Calu3 (cell line): ENCODE measurements at regions not wholly inside any gene's neighbourhood (a gene's known extent, or its start where the extent isn't known, plus 50 kb on each side); places are given as distances from the start of the nearest gene placed in this dataset.

ENCODE experiments used
- BruUV-seq: library from RNA; stranded (reverse); fragments of 400-500 nt; replicated peaks from 2 replicates; lab custom pipeline; 2021; lab: Mats Ljungman, UMichigan
- CTCF ChIA-PET: fragments of 300-600 bp; sonication (Branson Sonifier 250); formaldehyde crosslinking; loops from one replicate; lab custom pipeline; 2022; ENCODE audit warnings: antibody characterized with exemption; lab: Charles Lee
- DNase-seq: peaks from one replicate; pipeline ENCODE4 v3.0.0; 2022
- H3K27ac Mint-ChIP-seq: one replicate; pipeline ENCODE4 v1.8.0; 2022; ENCODE audit warnings: mixed read lengths; ENCODE audit not compliant: unreplicated experiment
- H3K27me3 Mint-ChIP-seq: one replicate; pipeline ENCODE4 v1.8.0; 2022; ENCODE audit warnings: mixed read lengths; ENCODE audit not compliant: unreplicated experiment
- H3K36me3 Mint-ChIP-seq: one replicate; pipeline ENCODE4 v1.8.0; 2022; ENCODE audit warnings: mild to moderate bottlenecking, moderate library complexity, mixed read lengths; ENCODE audit not compliant: insufficient read depth, unreplicated experiment
- H3K4me1 Mint-ChIP-seq: one replicate; pipeline ENCODE4 v1.8.0; 2022; ENCODE audit warnings: mild to moderate bottlenecking, low read depth, mixed read lengths; ENCODE audit not compliant: unreplicated experiment
- H3K4me3 Mint-ChIP-seq: one replicate; pipeline ENCODE4 v1.8.0; 2022; ENCODE audit warnings: mild to moderate bottlenecking, low read depth, moderate library complexity, mixed read lengths; ENCODE audit not compliant: unreplicated experiment
- H3K9me3 Mint-ChIP-seq: one replicate; pipeline ENCODE4 v1.8.0; 2022; ENCODE audit warnings: low read depth, mixed read lengths; ENCODE audit not compliant: unreplicated experiment
- CTCF ChIP-seq: fragments of 200-600 bp; IDR thresholded peaks from one replicate; pipeline ENCODE4 v1.8.0; 2022; ENCODE audit warnings: antibody characterized with exemption; ENCODE audit not compliant: unreplicated experiment
- intact Hi-C: fragments of 100-400 bp; cut with micrococcal nuclease; formaldehyde crosslinking; loops from one replicate; pipeline ENCODE4 v1.10.0; 2022; ENCODE audit not compliant: unreplicated experiment

GRCh38 chr4:106430797-106431196 is 62.2 kb upstream of the GIMD1 start:
- no peak overlapping the region for H3K27ac Mint-ChIP-seq
- intact Hi-C loops, result no loop called here

GRCh38 chr4:106429885-106430284 is 61.3 kb upstream of the GIMD1 start:
- CTCF ChIA-PET, result no interaction called here
- intact Hi-C loops, result no loop called here
- Mint-ChIP-seq H3K4me3 (no peak overlapping the region), H3K27ac (no peak overlapping the region), H3K27me3 (no peaks in the 10 kb centered on the region), H3K36me3 (no peaks in the 10 kb centered on the region), H3K4me1 (no peaks in the 10 kb centered on the region), H3K9me3 (peaks cover 3% of the 10 kb centered on the region)
- no peak for TF ChIP-seq CTCF
- no peak for DNase-seq
- no TSS peak for BruUV-seq

More at GRCh38 chr4:106430797-106431196, 62.2 kb upstream of the GIMD1 start:
- no peak for TF ChIP-seq CTCF
- Mint-ChIP-seq H3K9me3 (peaks cover 3% of the 10 kb centered on the region), H3K4me3 (no peak overlapping the region), H3K36me3 (no peaks in the 10 kb centered on the region), H3K27me3 (no peaks in the 10 kb centered on the region), H3K4me1 (no peaks in the 10 kb centered on the region)
- CTCF ChIA-PET, result no interaction called here
- no peak for DNase-seq
- no TSS peak for BruUV-seq

- no TSS peak for BruUV-seq
- TF ChIP-seq CTCF, result no peak
- no peaks in the 10 kb centered on the region for H3K9me3 Mint-ChIP-seq
Measured at GRCh38 chr4:106426069-106426468, 57.5 kb upstream of the GIMD1 start.

GRCh38 chr4:106425576-106425975 is 57.0 kb upstream of the GIMD1 start:
- H3K4me3 Mint-ChIP-seq, result no peak overlapping the region
- no peak overlapping the region for H3K27ac Mint-ChIP-seq
- no peak for TF ChIP-seq CTCF
- no peaks in the 10 kb centered on the region for H3K9me3 Mint-ChIP-seq
- CTCF ChIA-PET, result no interaction called here
- no TSS peak for BruUV-seq
- DNase-seq, result no peak
- H3K27me3 Mint-ChIP-seq, result no peaks in the 10 kb centered on the region
- intact Hi-C loops, result no loop called here
- H3K4me1 Mint-ChIP-seq, result peaks cover 14% of the 10 kb centered on the region
- no peaks in the 10 kb centered on the region for H3K36me3 Mint-ChIP-seq

More at GRCh38 chr4:106426069-106426468, 57.5 kb upstream of the GIMD1 start:
- CTCF ChIA-PET, result no interaction called here
- Mint-ChIP-seq H3K27ac (no peak overlapping the region), H3K36me3 (no peaks in the 10 kb centered on the region), H3K4me1 (peaks cover 14% of the 10 kb centered on the region), H3K4me3 (no peak overlapping the region), H3K27me3 (no peaks in the 10 kb centered on the region)
- no peak for DNase-seq
- intact Hi-C loops, result no loop called here

GRCh38 chr4:106424426-106424825 is 55.8 kb upstream of the GIMD1 start:
- Mint-ChIP-seq H3K4me3 (no peak overlapping the region), H3K27ac (no peak overlapping the region), H3K9me3 (no peaks in the 10 kb centered on the region), H3K36me3 (no peaks in the 10 kb centered on the region), H3K27me3 (no peaks in the 10 kb centered on the region), H3K4me1 (peaks cover 14% of the 10 kb centered on the region)
- no peak for TF ChIP-seq CTCF
- CTCF ChIA-PET, result no interaction called here
- DNase-seq, result no peak
- BruUV-seq, result no TSS peak
- intact Hi-C loops, result no loop called here
